ENCODE measurements at regions not wholly inside any gene's neighbourhood (a gene's known extent, or its start where the extent isn't known, plus 50 kb on each side); places are given as distances from the start of the nearest gene placed in this dataset.

DNA sequence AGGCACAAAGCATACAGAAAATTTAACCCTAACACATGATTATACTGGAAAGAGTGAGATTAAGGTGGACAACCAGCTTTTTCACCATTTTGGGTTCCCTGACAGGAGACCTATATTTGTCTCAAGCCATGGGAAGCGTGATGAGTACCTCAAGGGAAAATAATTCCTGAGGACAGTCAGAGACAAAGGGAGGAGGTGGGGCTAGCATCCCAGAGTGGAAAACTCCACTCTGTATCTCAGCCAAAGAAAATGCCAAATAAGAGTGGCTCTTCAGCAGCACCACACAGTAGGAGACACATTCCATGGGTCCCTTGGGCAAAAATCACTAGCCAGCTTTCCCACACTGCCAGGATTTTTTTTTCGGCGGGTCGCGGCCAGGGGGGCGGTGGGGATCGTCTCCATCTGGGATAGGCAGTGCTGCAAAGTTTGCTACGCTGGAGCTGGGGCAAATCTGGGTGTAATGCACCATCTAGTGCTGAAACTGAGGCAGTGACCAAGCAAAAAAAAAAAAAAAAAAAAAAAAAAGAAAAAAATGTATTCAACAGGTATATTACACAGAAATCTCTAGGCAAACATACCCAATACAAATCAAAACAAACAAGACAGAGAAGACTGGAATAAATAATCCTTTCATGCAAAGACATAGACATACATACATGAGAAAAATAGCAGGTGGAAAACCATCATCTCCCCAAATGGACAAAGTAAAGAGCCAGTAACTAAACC, 77.3 kb upstream of the SLC35F1 start:
- Histone ChIP-seq H3K27me3 (ENCODE audit: insufficient read depth, low read length) (no peaks in the 10 kb centered on the region), H3K27ac (ENCODE audit: low read depth, low read length) (no peak overlapping the region), H3K4me3 (ENCODE audit: low read length) (peak overlapping the region; percentile 72), H3K4me1 (ENCODE audit: insufficient read depth, low read length) (peaks cover 5% of the 10 kb centered on the region; the same call in 1 of the 2 replicates), H3K9ac (ENCODE audit: low read depth, low read length) (peak overlapping the region; percentile 82), H3K36me3 (ENCODE audit: insufficient read depth, low read length) (no peaks in the 10 kb centered on the region), H3K9me3 (ENCODE audit: insufficient read depth, low read depth, low read length) (peaks cover 4% of the 10 kb centered on the region; the same call in 1 of the 2 replicates)
- 5% methylated on average over 8 of the region's 8 CpGs for WGBS

- Histone ChIP-seq H3K9me3 (ENCODE audit: insufficient read depth, low read depth, low read length) (no peaks in the 10 kb centered on the region), H3K4me1 (ENCODE audit: insufficient read depth, low read length) (no peaks in the 10 kb centered on the region), H3K4me3 (ENCODE audit: low read length) (no peak overlapping the region), H3K36me3 (ENCODE audit: insufficient read depth, low read length) (no peaks in the 10 kb centered on the region), H3K27ac (ENCODE audit: low read depth, low read length) (no peak overlapping the region), H3K27me3 (ENCODE audit: insufficient read depth, low read length) (no peaks in the 10 kb centered on the region), H3K9ac (ENCODE audit: low read depth, low read length) (no peak overlapping the region)
- WGBS = 71% methylated on average over 2 of the region's 3 CpGs
Observed at GRCh38 chr6:117837261-117837660, 69.8 kb upstream of the SLC35F1 start.

GRCh38 chr6:117840541-117840983, 66.5 kb upstream of the SLC35F1 start:
- Histone ChIP-seq H3K36me3 (ENCODE audit: insufficient read depth, low read length) (no peaks in the 10 kb centered on the region), H3K9me3 (ENCODE audit: insufficient read depth, low read depth, low read length) (no peaks in the 10 kb centered on the region), H3K4me1 (ENCODE audit: insufficient read depth, low read length) (no peaks in the 10 kb centered on the region), H3K9ac (ENCODE audit: low read depth, low read length) (no peak overlapping the region), H3K4me3 (ENCODE audit: low read length) (no peak overlapping the region), H3K27ac (ENCODE audit: low read depth, low read length) (no peak overlapping the region), H3K27me3 (ENCODE audit: insufficient read depth, low read length) (no peaks in the 10 kb centered on the region)
- 38% methylated on average over 2 of the region's 2 CpGs for WGBS

- no peak overlapping the region for H3K27ac ChIP-seq (ENCODE audit: low read depth, low read length)
Observed at GRCh38 chr6:117847912-117848311, 59.2 kb upstream of the SLC35F1 start.

DNA sequence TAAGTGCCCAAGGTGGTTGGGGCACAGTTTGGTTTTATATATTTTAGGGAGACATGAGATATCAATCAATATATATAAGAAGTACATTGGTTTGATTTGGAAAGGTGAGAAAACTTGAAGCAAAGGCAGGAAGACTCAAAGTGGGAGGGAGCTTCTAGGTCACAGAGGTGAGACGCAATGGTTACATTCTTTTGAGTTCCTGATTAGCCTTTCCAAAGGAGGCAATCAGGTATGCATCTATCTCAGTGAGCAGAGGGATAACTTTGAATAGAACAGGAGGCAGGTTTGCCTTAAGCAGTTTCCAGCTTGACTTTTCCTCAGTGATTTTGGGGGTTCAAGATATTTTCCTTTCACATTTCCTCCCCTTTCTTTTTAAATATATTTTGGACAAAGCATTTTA, 58.0 kb upstream of the SLC35F1 start:
- Histone ChIP-seq H3K4me1 (ENCODE audit: insufficient read depth, low read length) (peaks cover 10% of the 10 kb centered on the region; the same call in 1 of the 2 replicates), H3K4me3 (ENCODE audit: low read length) (no peak overlapping the region), H3K9me3 (ENCODE audit: insufficient read depth, low read depth, low read length) (peaks cover 6% of the 10 kb centered on the region; the same call in 1 of the 2 replicates), H3K9ac (ENCODE audit: low read depth, low read length) (no peak overlapping the region), H3K36me3 (ENCODE audit: insufficient read depth, low read length) (no peaks in the 10 kb centered on the region), H3K27me3 (ENCODE audit: insufficient read depth, low read length) (no peaks in the 10 kb centered on the region), H3K27ac (ENCODE audit: low read depth, low read length) (no peak overlapping the region)
- 60% methylated on average over 1 of the region's 1 CpG for WGBS

More at GRCh38 chr6:117847912-117848311, 59.2 kb upstream of the SLC35F1 start:
- Histone ChIP-seq H3K9me3 (ENCODE audit: insufficient read depth, low read depth, low read length) (peaks cover 6% of the 10 kb centered on the region; the same call in 1 of the 2 replicates), H3K36me3 (ENCODE audit: insufficient read depth, low read length) (no peaks in the 10 kb centered on the region), H3K9ac (ENCODE audit: low read depth, low read length) (no peak overlapping the region), H3K27me3 (ENCODE audit: insufficient read depth, low read length) (no peaks in the 10 kb centered on the region), H3K4me1 (ENCODE audit: insufficient read depth, low read length) (peaks cover 10% of the 10 kb centered on the region; the same call in 1 of the 2 replicates), H3K4me3 (ENCODE audit: low read length) (no peak overlapping the region)

All from HUES64 (cell line).